PFSK-1 (cell line): ENCODE measurements at regions not wholly inside any gene's neighbourhood (a gene's known extent, or its start where the extent isn't known, plus 50 kb on each side); places are given as distances from the start of the nearest gene placed in this dataset.

Experiments used
- FOXP2 ChIP-seq: optimal IDR thresholded peaks from 2 replicates; pipeline ENCODE3; 2011; ENCODE audit warnings: borderline replicate concordance, control low read depth, inconsistent platforms; ENCODE audit not compliant: insufficient read depth; ENCODE audit errors: extremely low read length, extremely low read depth
- POLR2AphosphoS5 ChIP-seq: IDR thresholded peaks from 2 replicates; pipeline ENCODE4 v1.6.1; 2012; ENCODE audit warnings: low read depth, mild to moderate bottlenecking, control low read depth, low read length, moderate library complexity
- REST ChIP-seq, 2 experiments: IDR thresholded peaks; 2 replicates each; pipeline versions ENCODE4 v1.6.1 to v1.8.0; 2011 to 2012; ENCODE audit warnings: low read depth in 2 of 2, low read length in 2 of 2, control low read depth in 1 of 2, inconsistent platforms in 1 of 2, mild to moderate bottlenecking in 1 of 2, moderate library complexity in 1 of 2; ENCODE audit not compliant: insufficient read depth in 1 of 2
- SIN3A ChIP-seq: IDR thresholded peaks from 2 replicates; pipeline ENCODE4 v1.6.1; 2012; ENCODE audit warnings: mild to moderate bottlenecking, low read length, moderate library complexity, borderline replicate concordance; ENCODE audit not compliant: insufficient read depth
- TAF1 ChIP-seq: IDR thresholded peaks from 2 replicates; pipeline ENCODE4 v1.6.1; 2012; ENCODE audit warnings: low read length, control low read depth, borderline replicate concordance; ENCODE audit not compliant: insufficient read depth

GRCh38 chr20:51139891-51140290, 117.0 kb upstream of the KCNG1 start:
- no peak for TF ChIP-seq POLR2AphosphoS5
- no peak for TF ChIP-seq SIN3A
- no peak for TF ChIP-seq TAF1
- TF ChIP-seq FOXP2 = no peak
- TF ChIP-seq REST (IDR thresholded peaks at IDR 0.05; ENCODE audit: insufficient read depth in 1 of 2, low read depth in 2 of 2, low read length in 2 of 2) = no peak

DNA sequence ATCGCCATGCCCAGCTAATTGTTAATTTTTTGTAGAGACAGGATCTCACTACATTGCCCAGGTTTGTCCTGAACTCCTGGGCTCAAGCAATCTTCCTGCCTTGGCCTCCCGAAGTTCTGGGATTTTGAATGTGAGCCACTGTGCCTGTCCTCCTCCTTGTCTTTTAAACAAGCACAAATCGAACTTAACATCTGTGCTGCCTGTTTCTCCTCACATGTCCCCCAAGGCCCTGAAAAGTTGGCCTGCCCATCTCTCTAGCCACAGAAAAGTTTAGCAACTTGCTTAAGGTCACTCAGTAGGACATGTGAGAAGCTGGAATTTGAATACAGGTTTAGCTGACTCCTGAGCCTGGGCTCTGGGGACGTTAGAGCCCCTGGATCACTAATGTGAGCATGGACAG, 115.7 kb upstream of the KCNG1 start:
- TF ChIP-seq FOXP2 (no peak), SIN3A (no peak), REST (IDR thresholded peaks at IDR 0.05; ENCODE audit: insufficient read depth in 1 of 2, low read depth in 2 of 2, low read length in 2 of 2) (no peak)

DNA sequence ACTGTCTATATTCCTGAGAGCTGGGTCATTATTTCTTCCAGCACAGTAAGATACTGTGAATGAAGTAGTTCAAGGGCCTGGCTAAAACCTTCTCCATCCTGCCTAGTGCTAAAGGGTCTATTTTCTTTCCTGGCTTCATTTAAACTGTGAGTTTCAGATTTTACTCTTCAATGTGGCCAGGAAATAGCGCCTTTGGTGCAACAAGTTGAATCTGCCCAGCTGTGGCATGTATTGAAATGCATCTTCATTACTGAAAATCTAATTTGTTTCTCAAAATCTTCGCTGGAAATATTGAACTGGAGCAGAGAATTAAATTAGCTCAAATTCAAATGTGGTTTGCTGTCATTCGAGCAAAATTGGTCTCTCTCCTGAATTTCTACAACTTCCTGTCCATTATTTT, 114.6 kb upstream of the KCNG1 start:
- TF ChIP-seq FOXP2 = no peak

GRCh38 chr20:51135926-51136715, 113.2 kb upstream of the KCNG1 start:
- no peak for TF ChIP-seq REST (IDR thresholded peaks at IDR 0.05; ENCODE audit: insufficient read depth in 1 of 2, low read depth in 2 of 2, low read length in 2 of 2)
- TF ChIP-seq SIN3A = no peak
- TF ChIP-seq TAF1 = no peak
- TF ChIP-seq POLR2AphosphoS5 = no peak
- no peak for TF ChIP-seq FOXP2

DNA sequence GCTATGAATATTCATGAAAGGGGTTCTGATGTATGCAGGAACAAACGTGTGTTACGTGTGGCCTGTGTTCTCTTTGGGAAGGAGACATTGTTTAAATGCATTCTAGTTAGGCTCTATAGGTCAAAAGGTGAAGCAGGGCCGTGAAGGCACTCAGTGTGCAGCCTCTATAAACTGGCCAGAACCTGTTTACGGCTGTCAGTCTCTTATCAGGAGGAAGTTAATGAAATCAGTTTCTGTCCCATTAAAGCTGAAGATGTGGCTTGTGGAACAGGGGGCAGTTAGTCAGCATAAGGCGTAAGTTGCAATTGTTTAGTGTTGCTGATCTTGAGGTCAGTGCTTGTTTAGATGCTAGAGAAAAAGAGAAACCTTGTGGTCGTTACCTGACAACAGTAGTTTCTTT, 111.5 kb upstream of the KCNG1 start:
- TF ChIP-seq SIN3A (no peak), REST (IDR thresholded peaks at IDR 0.05; ENCODE audit: insufficient read depth in 1 of 2, low read depth in 2 of 2, low read length in 2 of 2) (no peak), POLR2AphosphoS5 (no peak), TAF1 (no peak), FOXP2 (no peak)
